HEK293 (cell line): ENCODE measurements at regions not wholly inside any gene's neighbourhood (a gene's known extent, or its start where the extent isn't known, plus 50 kb on each side); places are given as distances from the start of the nearest gene placed in this dataset.
"Not testable (repeated sequence)": the region's sequence is repeated elsewhere in the genome, so short reads cannot be mapped to it uniquely, and the experiment has no call there.

Source experiments
- CTCF ChIA-PET: fragments of 350-600 bp; formaldehyde crosslinking; extraction: SDS; loops from one replicate; lab custom pipeline; 2021; ENCODE audit warnings: antibody characterized with exemption; lab: Yijun Ruan, JAX
- POLR2A ChIA-PET: fragments of 300-600 bp; formaldehyde crosslinking; extraction: SDS; loops from one replicate; lab custom pipeline; 2020; ENCODE audit warnings: antibody characterized with exemption, inconsistent platforms; lab: Yijun Ruan, JAX
- H3K27ac ChIP-seq: fragments of 200-500 bp; sonication (Bioruptor generic); 2 replicates; pipeline ENCODE4 v1.5.1; 2014; ENCODE audit warnings: low read depth, low read length, control low read depth, inconsistent platforms; ENCODE audit errors: extremely low read depth
- H3K36me3 ChIP-seq, 2 experiments: fragments of 200-500 bp in 1 of 2; sonication (Bioruptor generic) in 1 of 2; 1 replicate in 1 of 2; 2 replicates in 1 of 2; pipeline ENCODE4 v1.5.1; 2014 to 2017; ENCODE audit warnings: inconsistent platforms in 2 of 2, low read length in 2 of 2; ENCODE audit not compliant: control insufficient read depth in 2 of 2, insufficient read depth in 1 of 2
- H3K4me1 ChIP-seq: fragments of 200-500 bp; sonication (Bioruptor generic); 2 replicates; pipeline ENCODE4 v1.5.1; 2014; ENCODE audit warnings: mild to moderate bottlenecking, low read length, inconsistent platforms; ENCODE audit not compliant: control insufficient read depth, insufficient read depth
- H3K4me3 ChIP-seq: 2 replicates; pipeline ENCODE4 v1.5.1; 2011; ENCODE audit warnings: low read depth, mild to moderate bottlenecking, control low read depth, low read length, moderate library complexity
- H3K9me3 ChIP-seq: fragments of 200-500 bp; sonication (Bioruptor generic); 2 replicates; pipeline ENCODE4 v1.5.1; 2014; ENCODE audit warnings: low read depth, low read length, inconsistent platforms; ENCODE audit not compliant: control insufficient read depth, insufficient read depth
- SCRT2 ChIP-seq: fragments of 450-650 bp; formaldehyde crosslinking; IDR thresholded peaks from 2 replicates; pipeline ENCODE4 v1.5.1; 2016; ENCODE audit warnings: missing biosample characterization, missing genetic modification characterization

DNA sequence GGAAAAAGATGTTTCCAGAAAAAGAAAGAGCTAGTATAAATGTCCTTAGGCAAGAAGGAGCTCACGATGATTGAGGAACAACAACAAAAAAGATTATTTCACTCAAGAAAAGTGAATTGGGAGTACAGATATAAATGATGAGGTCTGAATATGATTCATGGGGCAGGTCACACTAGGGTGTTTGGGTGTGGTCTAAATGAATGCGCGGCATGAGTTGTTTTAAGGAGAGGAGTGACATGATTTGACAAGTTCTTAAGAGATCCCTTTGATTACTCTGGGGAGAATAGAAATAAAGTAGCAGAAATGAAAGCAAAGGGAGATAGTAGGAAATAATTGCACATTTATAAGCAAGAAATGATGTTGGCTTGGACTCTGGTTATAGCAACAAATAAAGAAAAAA lies 59.3 kb downstream of the NUTM2D start:
- H3K4me3 ChIP-seq, H3K36me3 ChIP-seq, CTCF ChIA-PET, H3K9me3 ChIP-seq, POLR2A ChIA-PET, H3K27ac ChIP-seq, H3K4me1 ChIP-seq: not testable (repeated sequence)

DNA sequence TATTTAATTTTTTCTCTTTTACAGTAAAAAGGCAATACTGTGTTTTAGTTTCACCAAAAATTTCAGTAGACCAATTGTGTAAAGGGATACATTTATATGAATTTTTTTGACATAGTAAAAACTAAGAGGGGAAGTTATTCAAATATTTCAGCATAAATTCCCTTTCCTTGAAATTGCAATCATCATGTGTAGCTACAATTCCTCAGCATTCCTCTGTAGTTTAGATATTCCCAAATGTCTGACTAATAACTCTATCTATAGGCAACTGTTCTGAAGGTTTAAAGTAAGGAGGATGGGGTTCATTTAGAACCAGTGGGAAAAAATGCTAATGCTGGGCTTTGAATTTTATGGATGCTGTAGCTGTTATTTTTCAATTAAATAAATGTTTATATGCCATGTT lies 65.1 kb downstream of the NUTM2D start:
- H3K4me3 ChIP-seq, H3K36me3 ChIP-seq, H3K9me3 ChIP-seq, H3K27ac ChIP-seq, CTCF ChIA-PET, H3K4me1 ChIP-seq, POLR2A ChIA-PET: not testable (repeated sequence)

DNA sequence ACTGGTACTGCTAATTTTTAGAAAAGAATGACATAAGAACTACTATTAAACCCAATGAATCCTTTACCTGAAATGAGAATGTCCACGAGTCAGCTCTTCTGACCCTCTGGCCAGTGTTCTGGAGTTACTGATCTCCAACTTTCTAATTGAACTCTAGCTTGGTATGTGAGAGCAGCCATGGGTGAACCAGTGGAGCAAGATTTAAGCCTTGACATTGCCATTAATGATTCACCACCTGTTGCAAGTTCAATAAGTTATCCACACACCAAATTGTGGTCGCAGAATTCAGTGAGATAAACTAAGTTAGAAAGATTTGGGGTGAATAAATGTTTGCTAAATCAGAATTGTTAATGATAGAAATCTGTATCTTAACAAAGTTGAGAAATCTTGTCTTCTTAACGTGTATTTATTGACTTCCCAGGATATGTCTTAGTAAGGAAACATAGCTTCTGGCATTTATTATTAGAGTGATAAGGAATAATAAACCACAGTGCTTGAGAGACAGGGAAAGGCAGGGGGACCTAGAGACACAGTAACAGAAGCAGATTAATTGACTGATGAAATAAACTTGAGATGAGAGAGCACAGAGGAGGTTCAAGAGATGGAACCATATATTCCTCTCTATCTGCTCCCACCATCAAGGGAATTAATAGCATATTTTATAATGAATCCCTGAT lies 67.3 kb downstream of the NUTM2D start:
- POLR2A ChIA-PET, H3K27ac ChIP-seq, H3K4me1 ChIP-seq, CTCF ChIA-PET, H3K36me3 ChIP-seq, H3K4me3 ChIP-seq, H3K9me3 ChIP-seq: not testable (repeated sequence)
- peak; percentile 44; the same call in 1 of the 2 replicates for TF ChIP-seq SCRT2 (tag by site-specific recombination)

DNA sequence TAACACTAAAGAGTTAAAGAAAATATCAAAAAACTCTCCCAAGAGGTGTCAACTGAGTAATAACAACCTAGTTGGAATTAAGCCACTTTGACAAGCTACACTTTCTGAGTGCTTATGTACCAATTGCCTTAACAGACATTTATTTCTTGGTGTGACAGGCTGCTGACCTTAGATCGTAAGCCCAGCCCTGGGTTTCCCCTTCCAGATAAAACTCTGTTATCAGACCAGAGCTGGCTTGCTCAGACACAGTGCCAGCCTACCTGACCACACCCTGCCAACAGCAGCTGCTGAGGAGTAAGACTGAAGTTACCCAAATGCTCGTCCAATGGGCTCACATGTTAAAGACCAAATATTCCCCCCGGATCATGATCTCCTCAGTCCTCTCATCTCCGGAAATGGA lies 70.9 kb upstream of the MINPP1 start:
- POLR2A ChIA-PET, CTCF ChIA-PET, H3K27ac ChIP-seq, H3K4me1 ChIP-seq, H3K9me3 ChIP-seq, H3K36me3 ChIP-seq, H3K4me3 ChIP-seq: not testable (repeated sequence)

DNA sequence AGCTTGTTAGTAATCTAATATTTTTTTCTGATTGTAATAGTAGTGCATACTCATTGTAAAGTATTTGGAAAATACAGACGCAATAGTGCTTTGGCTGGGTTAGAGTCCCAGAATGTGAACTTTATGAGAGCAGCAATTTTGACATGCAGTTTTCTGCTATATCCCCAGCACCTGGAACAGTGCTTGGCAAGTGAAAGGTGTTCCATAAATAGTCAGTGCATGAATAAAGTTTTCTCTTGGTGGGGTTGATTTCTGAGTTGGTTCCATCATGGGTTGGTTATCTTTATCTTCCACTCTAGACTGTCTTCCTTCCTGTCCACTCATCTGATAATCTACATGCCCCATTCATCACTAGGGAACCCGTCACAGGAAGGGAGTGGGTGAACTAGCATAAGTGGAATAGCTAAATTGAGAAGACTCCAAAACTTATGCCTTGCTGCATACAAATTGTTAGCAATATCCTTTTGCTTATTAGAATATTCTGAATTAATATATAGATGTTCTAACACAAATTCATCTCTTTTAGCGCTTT lies 69.3 kb upstream of the MINPP1 start:
- H3K4me1 ChIP-seq, H3K9me3 ChIP-seq, POLR2A ChIA-PET, H3K36me3 ChIP-seq, CTCF ChIA-PET, H3K4me3 ChIP-seq, H3K27ac ChIP-seq: not testable (repeated sequence)

DNA sequence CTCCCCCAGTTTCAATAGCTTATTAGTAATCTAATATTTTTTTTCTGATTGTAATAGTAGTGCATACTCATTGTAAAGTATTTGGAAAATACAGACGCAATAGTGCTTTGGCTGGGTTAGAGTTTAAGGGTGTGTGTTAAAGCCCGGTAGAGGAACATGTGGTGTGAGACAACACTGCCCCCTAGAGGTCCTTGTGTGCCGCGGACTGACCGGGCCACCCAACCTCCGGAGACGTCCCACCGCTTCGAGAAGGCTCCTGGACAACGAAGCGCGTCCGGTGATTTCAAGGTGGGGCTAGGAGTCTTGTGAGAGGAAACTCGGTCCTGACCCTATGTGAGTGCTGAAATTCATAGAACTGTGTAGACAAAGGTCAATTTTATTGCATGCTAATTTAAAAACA lies 68.6 kb upstream of the MINPP1 start:
- POLR2A ChIA-PET, H3K4me1 ChIP-seq, CTCF ChIA-PET: not testable (repeated sequence)

DNA sequence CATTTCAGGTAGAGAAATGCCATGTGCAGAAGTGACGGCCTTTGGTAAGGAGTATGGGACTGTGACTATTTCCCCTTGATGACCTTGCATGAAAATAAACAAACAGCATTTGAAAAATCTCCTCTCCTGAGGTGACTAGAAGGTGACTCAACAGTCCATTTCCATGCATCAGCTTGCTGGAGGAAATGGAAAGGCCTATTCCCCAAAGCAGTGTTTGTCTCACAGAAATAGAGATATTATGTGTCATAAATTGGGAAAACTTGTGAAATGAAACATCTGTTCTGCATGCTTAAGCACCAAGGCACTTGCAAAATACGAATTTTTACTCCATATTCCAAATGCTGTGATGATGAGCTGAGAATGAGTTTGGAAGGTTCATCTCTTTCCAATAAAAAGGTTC lies 67.2 kb upstream of the MINPP1 start:
- H3K36me3 ChIP-seq, CTCF ChIA-PET, H3K4me1 ChIP-seq, POLR2A ChIA-PET, H3K27ac ChIP-seq, H3K9me3 ChIP-seq, H3K4me3 ChIP-seq: not testable (repeated sequence)

More for the DNA sequence above, 68.6 kb upstream of the MINPP1 start:
- not testable (repeated sequence) for H3K9me3 ChIP-seq, H3K27ac ChIP-seq, H3K4me3 ChIP-seq, H3K36me3 ChIP-seq
